AG04449 (cell line): ENCODE measurements at regions not wholly inside any gene's neighbourhood (a gene's known extent, or its start where the extent isn't known, plus 50 kb on each side); places are given as distances from the start of the nearest gene placed in this dataset.

Source experiments
- CTCF ChIA-PET: fragments of 350-600 bp; formaldehyde crosslinking; extraction: SDS; loops from one replicate; lab custom pipeline; 2021; ENCODE audit warnings: antibody characterized with exemption; lab: Yijun Ruan, JAX
- POLR2A ChIA-PET: fragments of 400-600, 350-600 bp; formaldehyde crosslinking; extraction: SDS; loops from one replicate; lab custom pipeline; 2020; ENCODE audit warnings: antibody characterized with exemption, inconsistent platforms; lab: Yijun Ruan, JAX
- DNase-seq: peaks from one replicate; pipeline ENCODE4 v3.0.0-alpha.2; 2010; ENCODE audit warnings: low read depth, low spot score
- H3K4me3 ChIP-seq: 2 replicates; pipeline ENCODE4 v1.5.1; 2011; ENCODE audit warnings: low read depth, mild to moderate bottlenecking, control low read depth, low read length
- CTCF ChIP-seq: IDR thresholded peaks from one replicate; pipeline ENCODE4 v1.5.1; 2011; ENCODE audit warnings: mild to moderate bottlenecking, moderate library complexity, low read length, control low read depth, inconsistent platforms; ENCODE audit not compliant: insufficient read depth; ENCODE audit errors: missing control alignments

- TF ChIP-seq CTCF, result no peak
- H3K4me3 ChIP-seq, result no peak overlapping the region
- ChIA-PET POLR2A (no interaction called here), CTCF (interaction anchor here (1.1 kb wide), 1 partner anchor 85 kb away, joined by 3 read pairs; no protein-coding TSS in a partner anchor)
- no peak for DNase-seq
Observed at GRCh38 chrX:150035531-150035930, 97.2 kb upstream of the EOLA2 start.

GRCh38 chrX:150036181-150036580 is 97.9 kb upstream of the EOLA2 start:
- CTCF ChIA-PET, result interaction anchor here (1.1 kb wide), 1 partner anchor 86 kb away, joined by 3 read pairs; no protein-coding TSS in a partner anchor
- no peak for DNase-seq
- no peak overlapping the region for H3K4me3 ChIP-seq
- POLR2A ChIA-PET, result no interaction called here
- no peak for TF ChIP-seq CTCF

- POLR2A ChIA-PET, result interaction anchor here (0.7 kb wide), 1 partner anchor 327 kb away, joined by 3 read pairs; no protein-coding TSS in a partner anchor
Observed at GRCh38 chrX:150036641-150037040, 98.3 kb upstream of the EOLA2 start.

GRCh38 chrX:150037041-150037440 is 98.8 kb upstream of the EOLA2 start:
- TF ChIP-seq CTCF, result no peak
- DNase-seq, result no peak
- H3K4me3 ChIP-seq, result no peak overlapping the region
- POLR2A ChIA-PET, result interaction anchor here (0.7 kb wide), 1 partner anchor 326 kb away, joined by 3 read pairs; no protein-coding TSS in a partner anchor
- CTCF ChIA-PET, result interaction anchor here (0.9 to 1.0 kb wide), 3 partner anchors 9 to 326 kb away, joined by 3 to 4 read pairs (median 4); partner anchors contain the start of gene MAMLD1

More at GRCh38 chrX:150036641-150037040, 98.3 kb upstream of the EOLA2 start:
- no peak for DNase-seq
- no peak for TF ChIP-seq CTCF
- H3K4me3 ChIP-seq, result no peak overlapping the region
- CTCF ChIA-PET, result interaction anchor here (1.0 kb wide), 2 partner anchors 10 to 48 kb away, joined by 4 read pairs; no protein-coding TSS in a partner anchor

GRCh38 chrX:150038315-150038714 is 100.0 kb upstream of the EOLA2 start:
- DNase-seq, result no peak
- ChIA-PET CTCF (no interaction called here), POLR2A (no interaction called here)
- no peak overlapping the region for H3K4me3 ChIP-seq
- TF ChIP-seq CTCF, result no peak

- no peak overlapping the region for H3K4me3 ChIP-seq
- ChIA-PET POLR2A (no interaction called here), CTCF (no interaction called here)
- TF ChIP-seq CTCF, result no peak
- DNase-seq, result no peak
Observed at GRCh38 chrX:150038986-150039599, 100.8 kb upstream of the EOLA2 start.
